ENCODE measurements at regions not wholly inside any gene's neighbourhood (a gene's known extent, or its start where the extent isn't known, plus 50 kb on each side); places are given as distances from the start of the nearest gene placed in this dataset.
"Not testable (repeated sequence)": the region's sequence is repeated elsewhere in the genome, so short reads cannot be mapped to it uniquely, and the experiment has no call there.

DNA sequence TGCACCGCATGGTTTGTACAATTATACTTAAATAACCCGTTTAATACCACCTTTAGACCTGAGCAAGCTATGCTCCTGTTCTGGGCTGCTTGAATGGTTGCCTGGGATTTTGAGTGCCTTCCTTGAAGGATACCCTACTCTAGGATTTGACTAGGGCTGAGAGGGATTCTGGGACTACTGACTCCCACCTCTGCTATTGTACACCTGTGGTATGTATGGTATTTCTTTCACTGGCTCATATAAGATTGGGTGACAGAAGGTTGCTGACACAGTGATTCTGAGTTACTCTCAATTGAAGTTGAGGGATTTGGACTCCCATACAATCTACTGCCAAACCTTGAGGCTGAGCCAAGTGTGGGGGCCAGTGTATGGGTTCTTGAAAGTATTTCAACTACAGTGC is 494.4 kb upstream of the SEMA3D start:
- no peaks in the 10 kb centered on the region for H3K36me3 ChIP-seq (replicated peaks in 1 of 2; ENCODE audit: control insufficient read depth in 1 of 2, insufficient read depth in 2 of 2, low read length in 2 of 2)
- H3K27me3 Mint-ChIP-seq (ENCODE audit: low read depth in 3 of 3): no peaks in the 10 kb centered on the region

DNA sequence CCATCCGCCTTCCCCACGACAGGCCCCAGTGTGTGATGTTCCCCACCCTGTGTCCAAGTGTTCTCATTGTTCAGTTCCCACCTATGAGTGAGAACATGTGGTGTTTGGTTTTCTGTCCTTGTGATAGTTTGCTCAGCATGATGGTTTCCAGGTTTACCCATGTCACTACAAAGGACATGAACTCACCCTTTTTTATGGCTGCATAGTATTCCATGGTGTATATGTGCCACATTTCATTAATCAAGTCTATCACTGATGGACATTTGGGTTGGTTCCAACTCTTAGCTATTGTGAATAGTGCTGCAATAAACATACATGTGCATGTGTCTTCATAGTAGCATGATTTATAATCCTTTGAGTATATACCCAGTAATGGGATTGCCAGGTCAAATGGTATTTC is 488.2 kb upstream of the SEMA3D start:
- H3K36me3 ChIP-seq (replicated peaks in 1 of 2; ENCODE audit: control insufficient read depth in 1 of 2, insufficient read depth in 2 of 2, low read length in 2 of 2); H3K27me3 Mint-ChIP-seq (ENCODE audit: low read depth in 3 of 3); H3K27me3 ChIP-seq (ENCODE audit: control insufficient read depth in 2 of 2, insufficient read depth in 2 of 2, low read length in 2 of 2); H3K4me3 ChIP-seq (replicated peaks in 1 of 3; ENCODE audit: low read depth in 2 of 3, low read length in 3 of 3); H3K27ac Mint-ChIP-seq; intact Hi-C loops (cut with micrococcal nuclease); H3K4me3 Mint-ChIP-seq; H2AFZ ChIP-seq (ENCODE audit: insufficient read depth, low read depth, low read length, poor library complexity, severe bottlenecking); H3K27ac ChIP-seq (ENCODE audit: low read depth in 1 of 2, low read length in 2 of 2); H3K79me2 ChIP-seq (ENCODE audit: insufficient read depth, low read length); H3K4me1 Mint-ChIP-seq; H3K9ac ChIP-seq (ENCODE audit: insufficient read depth, low read length, poor library complexity, severe bottlenecking); H3K4me1 ChIP-seq (ENCODE audit: control insufficient read depth in 1 of 2, insufficient read depth in 2 of 2, low read length in 2 of 2); H3K36me3 Mint-ChIP-seq; H3K4me2 ChIP-seq (replicated peaks; ENCODE audit: extremely low read depth, low read length, poor library complexity, severe bottlenecking); H4K20me1 ChIP-seq (ENCODE audit: insufficient read depth, low read length); DNase-seq; H3K9me3 ChIP-seq (replicated peaks in 1 of 2; ENCODE audit: control insufficient read depth in 1 of 2, insufficient read depth in 1 of 2, low read length in 2 of 2): not testable (repeated sequence)
- H3K9me3 Mint-ChIP-seq: peaks cover 12 to 21% (median 15%) of the 10 kb centered on the region in 7 donors
- WGBS (ENCODE audit: insufficient coverage): no CpG with 5 or more reads among the region's 2 CpGs

More for the DNA sequence above, 494.4 kb upstream of the SEMA3D start:
- H3K9me3 ChIP-seq (replicated peaks in 1 of 2; ENCODE audit: control insufficient read depth in 1 of 2, insufficient read depth in 1 of 2, low read length in 2 of 2): peaks cover 13 to 16% of the 10 kb centered on the region in 2 donors
- intact Hi-C loops (cut with micrococcal nuclease): no loop called here
- no peaks in the 10 kb centered on the region for H3K4me1 ChIP-seq (ENCODE audit: control insufficient read depth in 1 of 2, insufficient read depth in 2 of 2, low read length in 2 of 2)
- no CpG with 5 or more reads among the region's 2 CpGs for WGBS (ENCODE audit: insufficient coverage)
- H3K27ac ChIP-seq (ENCODE audit: low read depth in 1 of 2, low read length in 2 of 2): no peak overlapping the region
- no peak overlapping the region for H3K27ac Mint-ChIP-seq
- no peak for DNase-seq
- H3K4me3 Mint-ChIP-seq: no peak overlapping the region
- H3K4me1 Mint-ChIP-seq: no peaks in the 10 kb centered on the region
- TF ChIP-seq CTCF (IDR thresholded peaks at IDR 0.05): no peak
- H2AFZ ChIP-seq (ENCODE audit: insufficient read depth, low read depth, low read length, poor library complexity, severe bottlenecking): no peak overlapping the region
- H3K9ac ChIP-seq (ENCODE audit: insufficient read depth, low read length, poor library complexity, severe bottlenecking): no peak overlapping the region
- H4K20me1 ChIP-seq (ENCODE audit: insufficient read depth, low read length): no peaks in the 10 kb centered on the region
- no peaks in the 10 kb centered on the region for H3K36me3 Mint-ChIP-seq
- H3K79me2 ChIP-seq (ENCODE audit: insufficient read depth, low read length): no peaks in the 10 kb centered on the region
- H3K4me3 ChIP-seq (replicated peaks in 1 of 3; ENCODE audit: low read depth in 2 of 3, low read length in 3 of 3): no peak overlapping the region
- H3K9me3 Mint-ChIP-seq: peaks cover 10 to 19% (median 16%) of the 10 kb centered on the region in 7 donors
- H3K4me2 ChIP-seq (replicated peaks; ENCODE audit: extremely low read depth, low read length, poor library complexity, severe bottlenecking): no peak overlapping the region
- no peaks in the 10 kb centered on the region for H3K27me3 ChIP-seq (ENCODE audit: control insufficient read depth in 2 of 2, insufficient read depth in 2 of 2, low read length in 2 of 2)
